ENCODE measurements at regions not wholly inside any gene's neighbourhood (a gene's known extent, or its start where the extent isn't known, plus 50 kb on each side); places are given as distances from the start of the nearest gene placed in this dataset.

GRCh38 chr14:48792376-48793024 is 793.7 kb downstream of the RPS29 start:
- no peak overlapping the region for H3K4me3 ChIP-seq (ENCODE audit: low read depth, low read length)
- H3K36me3 ChIP-seq: no peaks in the 10 kb centered on the region
- TF ChIP-seq CTCF (IDR thresholded peaks at IDR 0.05; ENCODE audit: low read depth, low read length): no peak
- H3K27ac ChIP-seq: no peak overlapping the region
- H3K27me3 ChIP-seq (ENCODE audit: insufficient read depth, low read depth, severe bottlenecking): no peaks in the 10 kb centered on the region
- no peak for DNase-seq
- no peaks in the 10 kb centered on the region for H3K9me3 ChIP-seq (ENCODE audit: severe bottlenecking)

GRCh38 chr14:48788771-48789170 is 797.4 kb downstream of the RPS29 start:
- no peak for DNase-seq
- Histone ChIP-seq H3K27me3 (ENCODE audit: insufficient read depth, low read depth, severe bottlenecking) (no peaks in the 10 kb centered on the region), H3K27ac (no peak overlapping the region), H3K9me3 (ENCODE audit: severe bottlenecking) (no peaks in the 10 kb centered on the region), H3K4me3 (ENCODE audit: low read depth, low read length) (no peak overlapping the region), H3K36me3 (no peaks in the 10 kb centered on the region)
- TF ChIP-seq CTCF (IDR thresholded peaks at IDR 0.05; ENCODE audit: low read depth, low read length): no peak

GRCh38 chr14:48786498-48786897 is 799.7 kb downstream of the RPS29 start:
- Histone ChIP-seq H3K36me3 (no peaks in the 10 kb centered on the region), H3K27me3 (ENCODE audit: insufficient read depth, low read depth, severe bottlenecking) (no peaks in the 10 kb centered on the region)
- no peak for TF ChIP-seq CTCF (IDR thresholded peaks at IDR 0.05; ENCODE audit: low read depth, low read length)

GRCh38 chr14:48771717-48772116 is 814.5 kb downstream of the RPS29 start:
- DNase-seq: no peak
- H3K36me3 ChIP-seq: no peaks in the 10 kb centered on the region

More at GRCh38 chr14:48786498-48786897, 799.7 kb downstream of the RPS29 start:
- no peak for DNase-seq
- Histone ChIP-seq H3K27ac (no peak overlapping the region), H3K9me3 (ENCODE audit: severe bottlenecking) (no peaks in the 10 kb centered on the region), H3K4me3 (ENCODE audit: low read depth, low read length) (no peak overlapping the region)

GRCh38 chr14:48751293-48751692 is 834.9 kb downstream of the RPS29 start:
- no peak for TF ChIP-seq CTCF (IDR thresholded peaks at IDR 0.05; ENCODE audit: low read depth, low read length)
- Histone ChIP-seq H3K27ac (no peak overlapping the region), H3K9me3 (ENCODE audit: severe bottlenecking) (no peaks in the 10 kb centered on the region), H3K27me3 (ENCODE audit: insufficient read depth, low read depth, severe bottlenecking) (no peaks in the 10 kb centered on the region), H3K36me3 (no peaks in the 10 kb centered on the region), H3K4me3 (ENCODE audit: low read depth, low read length) (no peak overlapping the region)
- no peak for DNase-seq

More at GRCh38 chr14:48771717-48772116, 814.5 kb downstream of the RPS29 start:
- Histone ChIP-seq H3K27ac (no peak overlapping the region), H3K9me3 (ENCODE audit: severe bottlenecking) (no peaks in the 10 kb centered on the region), H3K27me3 (ENCODE audit: insufficient read depth, low read depth, severe bottlenecking) (no peaks in the 10 kb centered on the region), H3K4me3 (ENCODE audit: low read depth, low read length) (no peak overlapping the region)
- TF ChIP-seq CTCF (IDR thresholded peaks at IDR 0.05; ENCODE audit: low read depth, low read length): no peak

- no peak for DNase-seq
- no peak for TF ChIP-seq CTCF (IDR thresholded peaks at IDR 0.05; ENCODE audit: low read depth, low read length)
- Histone ChIP-seq H3K4me3 (ENCODE audit: low read depth, low read length) (no peak overlapping the region), H3K27me3 (ENCODE audit: insufficient read depth, low read depth, severe bottlenecking) (no peaks in the 10 kb centered on the region), H3K36me3 (no peaks in the 10 kb centered on the region), H3K27ac (no peak overlapping the region), H3K9me3 (ENCODE audit: severe bottlenecking) (no peaks in the 10 kb centered on the region)
These were observed 838.0 kb downstream of the RPS29 start for GRCh38 chr14:48748151-48748675.
